ENCODE measurements at regions not wholly inside any gene's neighbourhood (a gene's known extent, or its start where the extent isn't known, plus 50 kb on each side); places are given as distances from the start of the nearest gene placed in this dataset.

DNA sequence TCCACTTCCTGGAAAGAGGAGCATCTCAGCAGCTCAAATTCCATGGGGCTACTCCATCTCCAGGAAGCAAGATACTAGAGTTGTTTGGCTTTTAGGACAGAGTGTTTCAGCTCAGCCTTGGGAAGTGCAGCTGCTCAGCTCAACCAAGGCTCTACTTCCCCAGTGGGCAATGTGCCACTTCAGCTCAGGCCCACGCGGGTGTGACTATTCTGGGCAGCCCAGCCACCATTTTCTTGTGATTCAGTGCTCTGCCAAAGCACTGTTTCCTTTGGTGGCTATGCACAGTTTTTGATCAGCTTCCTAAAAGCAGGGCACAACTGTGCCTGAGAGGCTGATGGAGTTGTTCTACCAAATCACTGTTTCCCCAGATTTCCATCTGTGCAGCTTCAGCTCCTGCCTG lies 1104.9 kb upstream of the TMPRSS15 start:
- TF ChIP-seq CTCF (IDR thresholded peaks at IDR 0.05), result no peak
- TF ChIP-seq SIN3A (IDR thresholded peaks at IDR 0.05; ENCODE audit: borderline replicate concordance, insufficient read depth, low read depth, low read length), result no peak
- no peak for TF ChIP-seq POLR2AphosphoS5 (IDR thresholded peaks at IDR 0.05; ENCODE audit: low read depth, low read length)
- TF ChIP-seq TCF7L2 (IDR thresholded peaks at IDR 0.05; ENCODE audit: low read depth, low read length), result no peak
